ENCODE measurements at regions not wholly inside any gene's neighbourhood (a gene's known extent, or its start where the extent isn't known, plus 50 kb on each side); places are given as distances from the start of the nearest gene placed in this dataset.
A peak's percentile ranks its signal among the peaks of the same experiment; 100 is the strongest.
"Not testable (repeated sequence)": the region's sequence is repeated elsewhere in the genome, so short reads cannot be mapped to it uniquely, and the experiment has no call there.

DNA sequence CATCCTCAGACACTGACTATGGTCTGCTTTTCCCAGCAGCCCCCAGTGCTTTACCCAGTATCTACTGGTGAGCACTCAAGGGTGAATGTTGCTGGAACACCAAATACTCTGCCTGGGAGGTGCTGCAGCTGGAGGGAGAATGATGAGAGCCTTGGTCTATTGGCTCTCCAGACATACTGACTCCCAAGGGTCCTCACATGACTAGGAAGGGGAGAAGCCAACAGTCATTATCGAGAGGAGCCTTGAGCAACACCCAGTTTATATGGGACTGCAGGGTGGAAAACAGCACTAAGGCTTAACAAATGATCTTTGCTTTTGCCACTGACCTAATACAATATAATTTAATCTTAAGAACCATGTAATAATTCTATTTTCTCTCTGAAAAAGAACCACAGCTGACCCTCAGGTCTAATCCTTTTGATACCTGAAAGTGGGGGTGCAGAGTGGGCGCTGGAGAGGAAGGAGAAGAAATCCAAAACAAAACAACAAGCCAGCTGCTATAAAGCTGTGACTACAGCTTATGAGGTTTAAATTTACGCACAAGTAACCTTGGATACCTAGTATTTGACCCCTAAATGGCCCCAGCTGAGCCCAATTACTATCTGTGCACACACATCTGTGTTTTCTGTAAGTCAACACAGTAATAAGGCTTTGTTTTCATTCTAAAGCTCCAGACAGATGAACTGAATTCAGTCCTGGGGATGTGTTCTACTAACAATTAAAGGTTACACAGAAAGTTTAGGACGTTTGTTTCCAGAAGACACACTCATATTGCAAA is 107.8 kb upstream of the GRIP1 start:
- H3K9me3 Mint-ChIP-seq = peaks cover 0 to 2% (median 0%) of the 10 kb centered on the region in 6 donors
- H3K4me1 Mint-ChIP-seq = peaks cover 2 to 11% of the 10 kb centered on the region in 2 donors
- DNase-seq = no peak
- H3K27ac Mint-ChIP-seq = no peak overlapping the region
- no peak overlapping the region for H3K4me3 Mint-ChIP-seq
- H3K36me3 Mint-ChIP-seq = no peaks in the 10 kb centered on the region
- H3K27me3 Mint-ChIP-seq (ENCODE audit: low read depth in 3 of 3) = peaks cover 1 to 6% (median 4%) of the 10 kb centered on the region in 3 donors

- no peak overlapping the region for H3K27ac Mint-ChIP-seq
Measured at GRCh38 chr12:66799551-66799950, 120.7 kb upstream of the GRIP1 start.

DNA sequence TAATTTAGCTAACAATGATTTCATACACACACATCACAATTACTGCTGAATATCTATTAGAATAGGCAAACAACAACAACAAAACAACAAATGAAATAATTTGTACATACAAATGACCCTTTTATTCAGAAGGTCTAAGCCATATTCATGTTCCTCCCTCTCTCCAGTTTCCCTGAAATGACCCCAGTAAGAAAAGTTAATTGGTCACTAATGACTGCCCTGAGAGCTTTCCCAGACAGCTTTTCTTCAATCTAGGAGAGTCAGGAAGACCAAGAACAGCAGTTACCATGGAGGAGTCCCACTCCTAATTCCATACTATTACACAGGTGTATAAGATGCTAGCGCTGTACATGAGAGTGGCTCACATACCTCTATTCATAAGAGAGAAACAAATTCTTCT is 121.2 kb upstream of the GRIP1 start:
- no peak overlapping the region for H3K4me3 Mint-ChIP-seq
- H3K4me1 Mint-ChIP-seq = peaks cover 4 to 6% of the 10 kb centered on the region in 2 donors
- DNase-seq = no peak
- no peaks in the 10 kb centered on the region for H3K36me3 Mint-ChIP-seq
- H3K27me3 Mint-ChIP-seq (ENCODE audit: low read depth in 3 of 3) = peaks cover 2 to 6% (median 6%) of the 10 kb centered on the region in 3 donors
- H3K27ac Mint-ChIP-seq = no peak overlapping the region
- no peaks in the 10 kb centered on the region for H3K9me3 Mint-ChIP-seq

More at GRCh38 chr12:66799551-66799950, 120.7 kb upstream of the GRIP1 start:
- Mint-ChIP-seq H3K4me3 (no peak overlapping the region), H3K27me3 (ENCODE audit: low read depth in 3 of 3) (peaks cover 2 to 5% (median 3%) of the 10 kb centered on the region in 3 donors), H3K4me1 (peaks cover 4 to 6% of the 10 kb centered on the region in 2 donors), H3K9me3 (no peaks in the 10 kb centered on the region), H3K36me3 (no peaks in the 10 kb centered on the region)
- no peak for DNase-seq

DNA sequence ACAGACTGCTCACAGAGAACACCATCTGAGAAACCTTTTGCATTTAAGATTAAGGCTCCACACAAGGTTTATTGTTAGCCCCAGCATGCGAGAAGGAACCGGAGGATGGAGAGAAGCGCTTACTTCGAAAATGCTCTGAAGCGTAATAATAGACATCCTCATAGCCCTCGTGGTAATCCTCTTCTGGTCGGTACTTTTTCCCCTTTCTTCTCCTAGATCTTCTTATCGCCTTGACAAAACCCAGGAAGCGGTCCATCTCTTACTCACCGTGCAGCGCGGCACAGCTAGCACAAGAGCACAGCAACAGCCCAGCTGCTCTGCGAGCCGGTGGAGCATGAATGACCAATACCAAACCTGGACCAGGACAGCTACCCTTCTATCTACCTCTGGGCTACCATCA is 125.1 kb upstream of the GRIP1 start:
- Mint-ChIP-seq H3K27ac (no peak overlapping the region), H3K9me3 (no peaks in the 10 kb centered on the region), H3K4me3 (no peak overlapping the region), H3K36me3 (no peaks in the 10 kb centered on the region), H3K27me3 (ENCODE audit: low read depth in 3 of 3) (peaks cover 0 to 21% (median 4%) of the 10 kb centered on the region in 3 donors), H3K4me1 (peaks cover 15 to 26% of the 10 kb centered on the region in 2 donors)
- no peak for DNase-seq

GRCh38 chr12:66804563-66804974 is 125.7 kb upstream of the GRIP1 start:
- no peaks in the 10 kb centered on the region for H3K36me3 Mint-ChIP-seq
- no peak overlapping the region for H3K4me3 Mint-ChIP-seq
- peaks cover 13 to 22% of the 10 kb centered on the region in 2 donors for H3K4me1 Mint-ChIP-seq
- H3K27ac Mint-ChIP-seq = no peak overlapping the region
- H3K9me3 Mint-ChIP-seq = no peaks in the 10 kb centered on the region
- H3K27me3 Mint-ChIP-seq (ENCODE audit: low read depth in 3 of 3) = peaks cover 0 to 19% (median 4%) of the 10 kb centered on the region in 3 donors
- no peak for DNase-seq

DNA sequence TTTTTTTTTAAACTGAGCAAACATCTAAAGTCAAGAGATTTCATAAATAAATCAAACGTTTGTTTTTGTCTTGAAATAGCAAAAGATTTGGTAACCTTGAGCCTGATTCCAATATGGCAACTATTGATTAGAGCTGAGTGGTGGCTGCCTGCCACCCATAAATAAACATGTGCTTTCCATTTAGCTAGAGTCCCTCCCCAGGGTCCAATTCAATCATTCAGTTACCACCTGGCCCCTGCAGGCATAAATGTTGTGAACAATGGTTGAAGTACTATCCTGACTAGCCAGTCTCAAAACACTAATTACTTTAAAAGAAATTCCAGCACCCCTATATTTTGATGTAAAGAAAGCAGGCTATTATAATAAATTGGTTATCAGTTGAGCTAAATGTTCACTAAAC is 129.7 kb upstream of the GRIP1 start:
- Mint-ChIP-seq H3K27ac (peak overlapping the region in 1 of 6 donors; percentile 19), H3K4me1 (peaks cover 22 to 31% of the 10 kb centered on the region in 2 donors), H3K9me3 (no peaks in the 10 kb centered on the region), H3K27me3 (ENCODE audit: low read depth in 3 of 3) (peaks cover 0 to 18% (median 6%) of the 10 kb centered on the region in 3 donors), H3K36me3 (no peaks in the 10 kb centered on the region), H3K4me3 (no peak overlapping the region)
- DNase-seq = no peak

DNA sequence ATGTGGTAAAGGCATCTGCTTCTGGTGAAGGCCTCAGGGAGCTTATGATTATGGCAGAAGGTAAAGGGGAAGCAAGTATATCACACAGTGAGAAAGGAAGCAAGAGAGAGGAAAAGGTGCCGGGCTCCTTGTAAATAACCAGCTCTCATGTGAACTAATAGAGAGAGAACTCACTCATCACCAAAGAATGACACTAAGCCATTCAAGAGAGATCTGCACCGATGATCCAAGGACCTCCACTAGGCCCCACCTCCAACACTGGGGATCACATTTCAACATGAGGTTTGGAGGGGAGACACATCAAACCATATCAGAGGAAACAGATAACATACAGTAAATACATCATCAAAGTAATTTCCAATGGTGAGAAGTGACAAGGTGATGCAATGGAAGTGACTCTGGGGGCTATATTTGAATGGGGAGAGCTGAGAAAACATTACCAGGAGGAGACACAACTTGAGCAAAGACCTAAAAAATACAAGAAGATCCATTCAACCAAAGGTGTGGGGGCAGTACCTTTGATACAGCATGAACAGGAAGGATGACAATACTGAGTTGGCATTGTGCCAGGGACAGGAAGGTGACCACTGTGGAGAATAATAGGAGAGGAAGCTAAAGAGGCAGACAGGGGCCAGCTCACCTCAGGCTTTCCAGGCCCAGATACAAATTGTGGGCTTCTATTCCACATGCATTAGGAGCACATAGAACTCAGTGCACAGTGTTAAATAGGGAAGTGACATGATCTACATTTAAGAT is 134.4 kb upstream of the GRIP1 start:
- Mint-ChIP-seq H3K27ac (peak overlapping the region in 3 of 6 donors; percentile 0 to 37 (median 2)), H3K4me3 (no peak overlapping the region), H3K27me3 (ENCODE audit: low read depth in 3 of 3) (peaks cover 2 to 4% (median 3%) of the 10 kb centered on the region in 3 donors), H3K9me3 (no peaks in the 10 kb centered on the region), H3K36me3 (no peaks in the 10 kb centered on the region), H3K4me1 (peaks cover 16 to 19% of the 10 kb centered on the region in 2 donors)
- DNase-seq = peak; percentile 10 to 21 (median 20)

DNA sequence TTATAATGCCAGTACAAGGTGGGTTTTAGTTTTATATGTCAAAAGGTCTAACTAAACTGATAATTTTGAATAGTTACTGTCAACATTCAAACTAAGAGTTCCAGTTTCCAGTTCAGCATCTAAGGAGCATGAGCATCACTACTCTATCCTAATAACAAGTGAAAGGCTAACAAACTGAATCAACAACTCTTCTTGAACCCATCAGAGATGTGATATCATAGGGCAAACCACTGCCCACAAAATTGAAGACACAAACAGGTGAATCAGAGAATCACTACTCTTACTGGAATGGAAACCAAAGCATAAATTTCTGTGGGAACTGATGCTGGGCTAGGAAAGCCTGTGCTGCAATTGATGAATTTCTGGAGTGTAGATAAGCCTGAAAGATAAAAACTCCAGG is 140.7 kb upstream of the GRIP1 start:
- no peaks in the 10 kb centered on the region for H3K4me1 Mint-ChIP-seq
- H3K27me3 Mint-ChIP-seq (ENCODE audit: low read depth in 3 of 3) = peaks cover 1 to 3% (median 3%) of the 10 kb centered on the region in 3 donors
- no peak overlapping the region for H3K27ac Mint-ChIP-seq
- peaks cover 0 to 5% (median 0%) of the 10 kb centered on the region in 3 donors for H3K36me3 Mint-ChIP-seq
- no peaks in the 10 kb centered on the region for H3K9me3 Mint-ChIP-seq
- no peak for DNase-seq
- no peak overlapping the region for H3K4me3 Mint-ChIP-seq

DNA sequence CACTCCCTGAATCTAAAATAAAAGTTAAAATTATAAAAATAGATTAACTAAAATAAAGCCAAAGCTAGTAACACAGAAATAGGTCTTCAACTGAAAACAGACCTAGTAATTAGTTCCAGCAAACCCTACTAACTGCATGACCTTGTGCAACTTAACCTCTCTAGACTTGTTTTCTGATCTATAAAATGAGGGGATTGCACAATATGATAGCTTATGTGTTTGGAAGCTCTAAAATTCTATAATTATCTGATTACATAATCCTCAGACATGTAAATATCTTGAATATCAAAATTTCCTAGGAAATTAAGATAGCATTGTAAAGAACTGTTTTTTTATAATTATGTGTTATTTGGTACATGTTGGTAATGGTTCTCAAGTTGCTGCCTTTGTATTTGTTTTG is 144.1 kb upstream of the GRIP1 start:
- no peak for DNase-seq
- Mint-ChIP-seq H3K4me3 (no peak overlapping the region), H3K9me3 (no peaks in the 10 kb centered on the region), H3K27ac (no peak overlapping the region), H3K27me3 (ENCODE audit: low read depth in 3 of 3) (peaks cover 0 to 3% (median 1%) of the 10 kb centered on the region in 3 donors), H3K4me1 (peaks cover 10 to 12% of the 10 kb centered on the region in 2 donors), H3K36me3 (peaks cover 0 to 5% (median 0%) of the 10 kb centered on the region in 3 donors)

- H3K4me3 Mint-ChIP-seq = no peak overlapping the region
- peaks cover 0 to 5% (median 0%) of the 10 kb centered on the region in 3 donors for H3K36me3 Mint-ChIP-seq
Measured at GRCh38 chr12:66823857-66824570, 145.1 kb upstream of the GRIP1 start.

DNA sequence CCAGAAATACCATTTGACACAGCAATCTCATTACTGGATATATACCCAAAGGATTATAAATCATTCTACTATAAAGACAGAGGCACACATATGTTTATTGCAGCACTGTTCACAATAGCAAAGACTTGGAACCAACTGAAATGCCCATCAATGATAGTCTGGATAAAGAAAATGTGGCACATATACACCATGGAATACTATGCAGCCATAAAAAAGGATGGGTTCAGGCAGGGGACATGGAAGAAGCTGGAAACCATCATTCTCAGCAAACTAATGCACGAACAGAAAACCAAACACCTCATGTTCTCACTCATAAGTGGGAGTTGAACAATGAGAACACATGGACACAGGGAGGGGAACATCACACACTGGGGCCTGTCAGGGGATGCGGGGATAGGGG is 147.0 kb upstream of the GRIP1 start:
- H3K36me3 Mint-ChIP-seq; H3K27ac Mint-ChIP-seq; DNase-seq; H3K27me3 Mint-ChIP-seq (ENCODE audit: low read depth in 3 of 3); H3K9me3 Mint-ChIP-seq; H3K4me3 Mint-ChIP-seq: not testable (repeated sequence)
- H3K4me1 Mint-ChIP-seq = peaks cover 39 to 41% of the 10 kb centered on the region in 2 donors

More at GRCh38 chr12:66823857-66824570, 145.1 kb upstream of the GRIP1 start:
- peaks cover 0 to 3% (median 1%) of the 10 kb centered on the region in 3 donors for H3K27me3 Mint-ChIP-seq (ENCODE audit: low read depth in 3 of 3)
- H3K9me3 Mint-ChIP-seq = no peaks in the 10 kb centered on the region
- DNase-seq = no peak
- peak overlapping the region in 1 of 6 donors; percentile 33 for H3K27ac Mint-ChIP-seq
- H3K4me1 Mint-ChIP-seq = peaks cover 21 to 22% of the 10 kb centered on the region in 2 donors

- H3K36me3 Mint-ChIP-seq = no peaks in the 10 kb centered on the region
- DNase-seq = peak; percentile 13 to 43 (median 39)
- no peaks in the 10 kb centered on the region for H3K27me3 Mint-ChIP-seq (ENCODE audit: low read depth in 3 of 3)
- peak overlapping the region; percentile 45 to 92 (median 86) for H3K27ac Mint-ChIP-seq
- H3K9me3 Mint-ChIP-seq = no peaks in the 10 kb centered on the region
- peaks cover 58 to 69% of the 10 kb centered on the region in 2 donors for H3K4me1 Mint-ChIP-seq
- H3K4me3 Mint-ChIP-seq = peak overlapping the region; percentile 56 to 89 (median 67)
Measured at GRCh38 chr12:66829660-66830325, 150.9 kb upstream of the GRIP1 start.

DNA sequence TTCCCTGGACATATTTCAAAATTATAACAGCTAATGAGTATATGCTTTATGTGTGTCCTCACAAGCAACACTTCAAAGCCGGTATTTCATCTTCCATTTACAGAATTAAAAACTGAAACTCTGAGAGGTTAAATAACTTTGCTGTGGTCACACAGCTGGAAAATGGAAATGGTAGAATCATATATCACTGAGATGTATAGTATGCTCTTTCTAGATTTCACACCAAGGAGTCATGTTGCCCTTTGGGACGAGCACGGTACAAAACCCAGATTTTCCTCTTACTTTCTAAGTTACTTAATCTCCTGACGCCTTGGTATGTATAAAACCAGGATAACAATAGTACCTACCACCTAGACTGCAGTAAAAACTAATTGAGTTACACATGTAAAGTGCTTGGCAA is 152.6 kb upstream of the GRIP1 start:
- Mint-ChIP-seq H3K27me3 (ENCODE audit: low read depth in 3 of 3) (no peaks in the 10 kb centered on the region), H3K4me3 (no peak overlapping the region), H3K9me3 (no peaks in the 10 kb centered on the region), H3K27ac (peak overlapping the region in 1 of 6 donors; percentile 55), H3K36me3 (no peaks in the 10 kb centered on the region), H3K4me1 (peaks cover 58 to 69% of the 10 kb centered on the region in 2 donors)
- no peak for DNase-seq
